ENCODE measurements at regions not wholly inside any gene's neighbourhood (a gene's known extent, or its start where the extent isn't known, plus 50 kb on each side); places are given as distances from the start of the nearest gene placed in this dataset.

GRCh38 chr4:187357821-187358220, 634.2 kb upstream of the FAT1 start:
- Mint-ChIP-seq H3K27me3 (ENCODE audit: low read depth) (no peaks in the 10 kb centered on the region), H3K9me3 (ENCODE audit: insufficient read depth) (peaks cover 9% of the 10 kb centered on the region), H3K36me3 (ENCODE audit: low read depth) (no peaks in the 10 kb centered on the region), H3K4me3 (no peak overlapping the region), H3K27ac (no peak overlapping the region), H3K4me1 (ENCODE audit: low read depth) (no peaks in the 10 kb centered on the region)
- DNase-seq = no peak
- POLR2A ChIA-PET = no interaction called here
- no peak for ATAC-seq
- CTCF ChIA-PET = no interaction called here

GRCh38 chr4:187362937-187363857, 632.4 kb upstream of the ZFP42 start:
- no peaks in the 10 kb centered on the region for H3K27me3 Mint-ChIP-seq (ENCODE audit: low read depth)
- ATAC-seq (no peak), DNase-seq (no peak)
- H3K4me1 Mint-ChIP-seq (ENCODE audit: low read depth) = no peaks in the 10 kb centered on the region
- no peak overlapping the region for H3K27ac Mint-ChIP-seq
- H3K36me3 Mint-ChIP-seq (ENCODE audit: low read depth) = no peaks in the 10 kb centered on the region
- CTCF ChIA-PET = no interaction called here
- POLR2A ChIA-PET = no interaction called here
- H3K4me3 Mint-ChIP-seq = no peak overlapping the region
- H3K9me3 Mint-ChIP-seq (ENCODE audit: insufficient read depth) = peaks cover 3% of the 10 kb centered on the region

GRCh38 chr4:187364401-187364800, 631.2 kb upstream of the ZFP42 start:
- CTCF ChIA-PET = no interaction called here
- H3K4me1 Mint-ChIP-seq (ENCODE audit: low read depth) = no peaks in the 10 kb centered on the region

GRCh38 chr4:187364851-187365250, 630.7 kb upstream of the ZFP42 start:
- Mint-ChIP-seq H3K27me3 (ENCODE audit: low read depth) (no peaks in the 10 kb centered on the region), H3K4me1 (ENCODE audit: low read depth) (no peaks in the 10 kb centered on the region), H3K9me3 (ENCODE audit: insufficient read depth) (peaks cover 3% of the 10 kb centered on the region), H3K36me3 (ENCODE audit: low read depth) (no peaks in the 10 kb centered on the region), H3K4me3 (no peak overlapping the region), H3K27ac (no peak overlapping the region)
- POLR2A ChIA-PET = no interaction called here
- ATAC-seq = no peak
- DNase-seq = no peak
- CTCF ChIA-PET = no interaction called here

More at GRCh38 chr4:187364401-187364800, 631.2 kb upstream of the ZFP42 start:
- ATAC-seq (no peak), DNase-seq (no peak)
- no peak overlapping the region for H3K4me3 Mint-ChIP-seq
- H3K27ac Mint-ChIP-seq = no peak overlapping the region
- no peaks in the 10 kb centered on the region for H3K36me3 Mint-ChIP-seq (ENCODE audit: low read depth)
- H3K9me3 Mint-ChIP-seq (ENCODE audit: insufficient read depth) = peaks cover 3% of the 10 kb centered on the region
- POLR2A ChIA-PET = no interaction called here
- H3K27me3 Mint-ChIP-seq (ENCODE audit: low read depth) = no peaks in the 10 kb centered on the region

GRCh38 chr4:187366530-187366929, 629.0 kb upstream of the ZFP42 start:
- H3K4me3 Mint-ChIP-seq = no peak overlapping the region
- ChIA-PET CTCF (no interaction called here), POLR2A (no interaction called here)
- no peaks in the 10 kb centered on the region for H3K36me3 Mint-ChIP-seq (ENCODE audit: low read depth)
- H3K9me3 Mint-ChIP-seq (ENCODE audit: insufficient read depth) = peaks cover 9% of the 10 kb centered on the region
- ATAC-seq = no peak
- no peak overlapping the region for H3K27ac Mint-ChIP-seq
- no peak for DNase-seq
- no peaks in the 10 kb centered on the region for H3K4me1 Mint-ChIP-seq (ENCODE audit: low read depth)
- H3K27me3 Mint-ChIP-seq (ENCODE audit: low read depth) = no peaks in the 10 kb centered on the region

GRCh38 chr4:187370918-187371317, 624.7 kb upstream of the ZFP42 start:
- no peak overlapping the region for H3K4me3 Mint-ChIP-seq
- no peak overlapping the region for H3K27ac Mint-ChIP-seq
- ChIA-PET CTCF (no interaction called here), POLR2A (no interaction called here)
- no peaks in the 10 kb centered on the region for H3K4me1 Mint-ChIP-seq (ENCODE audit: low read depth)
- ATAC-seq = no peak
- no peak for DNase-seq
- H3K9me3 Mint-ChIP-seq (ENCODE audit: insufficient read depth) = peaks cover 13% of the 10 kb centered on the region
- no peaks in the 10 kb centered on the region for H3K36me3 Mint-ChIP-seq (ENCODE audit: low read depth)
- no peaks in the 10 kb centered on the region for H3K27me3 Mint-ChIP-seq (ENCODE audit: low read depth)

GRCh38 chr4:187378441-187378840, 617.1 kb upstream of the ZFP42 start:
- DNase-seq = no peak
- POLR2A ChIA-PET = no interaction called here
- H3K27ac Mint-ChIP-seq = no peak overlapping the region
- ATAC-seq = no peak
- no peak overlapping the region for H3K4me3 Mint-ChIP-seq
- H3K9me3 Mint-ChIP-seq (ENCODE audit: insufficient read depth) = peaks cover 20% of the 10 kb centered on the region
- no peaks in the 10 kb centered on the region for H3K4me1 Mint-ChIP-seq (ENCODE audit: low read depth)
- CTCF ChIA-PET = no interaction called here
- no peaks in the 10 kb centered on the region for H3K36me3 Mint-ChIP-seq (ENCODE audit: low read depth)
- H3K27me3 Mint-ChIP-seq (ENCODE audit: low read depth) = no peaks in the 10 kb centered on the region

- ATAC-seq (no peak), DNase-seq (no peak)
- POLR2A ChIA-PET = no interaction called here
- Mint-ChIP-seq H3K4me3 (no peak overlapping the region), H3K27ac (no peak overlapping the region), H3K4me1 (ENCODE audit: low read depth) (no peaks in the 10 kb centered on the region), H3K27me3 (ENCODE audit: low read depth) (no peaks in the 10 kb centered on the region), H3K36me3 (ENCODE audit: low read depth) (no peaks in the 10 kb centered on the region), H3K9me3 (ENCODE audit: insufficient read depth) (peaks cover 16% of the 10 kb centered on the region)
- CTCF ChIA-PET = no interaction called here
Observed at GRCh38 chr4:187380181-187380581, 615.4 kb upstream of the ZFP42 start.

- ATAC-seq (no peak), DNase-seq (no peak)
- ChIA-PET CTCF (no interaction called here), POLR2A (no interaction called here)
- Mint-ChIP-seq H3K4me1 (ENCODE audit: low read depth) (no peaks in the 10 kb centered on the region), H3K36me3 (ENCODE audit: low read depth) (no peaks in the 10 kb centered on the region), H3K27me3 (ENCODE audit: low read depth) (no peaks in the 10 kb centered on the region), H3K27ac (no peak overlapping the region), H3K4me3 (no peak overlapping the region), H3K9me3 (ENCODE audit: insufficient read depth) (peaks cover 5% of the 10 kb centered on the region)
Observed at GRCh38 chr4:187383181-187383580, 612.4 kb upstream of the ZFP42 start.

GRCh38 chr4:187387739-187388138, 607.8 kb upstream of the ZFP42 start:
- ATAC-seq = no peak
- no peaks in the 10 kb centered on the region for H3K36me3 Mint-ChIP-seq (ENCODE audit: low read depth)
- H3K27me3 Mint-ChIP-seq (ENCODE audit: low read depth) = no peaks in the 10 kb centered on the region
- no peaks in the 10 kb centered on the region for H3K9me3 Mint-ChIP-seq (ENCODE audit: insufficient read depth)
- no peak for DNase-seq
- no peaks in the 10 kb centered on the region for H3K4me1 Mint-ChIP-seq (ENCODE audit: low read depth)
- H3K27ac Mint-ChIP-seq = no peak overlapping the region
- no peak overlapping the region for H3K4me3 Mint-ChIP-seq
- POLR2A ChIA-PET = no interaction called here
- CTCF ChIA-PET = no interaction called here

GRCh38 chr4:187389420-187389819, 606.2 kb upstream of the ZFP42 start:
- ChIA-PET CTCF (no interaction called here), POLR2A (no interaction called here)
- no peak overlapping the region for H3K27ac Mint-ChIP-seq
- H3K27me3 Mint-ChIP-seq (ENCODE audit: low read depth) = no peaks in the 10 kb centered on the region
- no peaks in the 10 kb centered on the region for H3K4me1 Mint-ChIP-seq (ENCODE audit: low read depth)
- H3K9me3 Mint-ChIP-seq (ENCODE audit: insufficient read depth) = no peaks in the 10 kb centered on the region
- no peak for ATAC-seq
- H3K36me3 Mint-ChIP-seq (ENCODE audit: low read depth) = no peaks in the 10 kb centered on the region
- DNase-seq = no peak
- H3K4me3 Mint-ChIP-seq = no peak overlapping the region

- Mint-ChIP-seq H3K27me3 (ENCODE audit: low read depth) (no peaks in the 10 kb centered on the region), H3K4me1 (ENCODE audit: low read depth) (no peaks in the 10 kb centered on the region), H3K4me3 (no peak overlapping the region), H3K27ac (no peak overlapping the region), H3K36me3 (ENCODE audit: low read depth) (no peaks in the 10 kb centered on the region), H3K9me3 (ENCODE audit: insufficient read depth) (no peaks in the 10 kb centered on the region)
- ATAC-seq (no peak), DNase-seq (no peak)
- ChIA-PET POLR2A (no interaction called here), CTCF (no interaction called here)
Observed at GRCh38 chr4:187390646-187391045, 604.9 kb upstream of the ZFP42 start.
